ENCODE measurements at regions not wholly inside any gene's neighbourhood (a gene's known extent, or its start where the extent isn't known, plus 50 kb on each side); places are given as distances from the start of the nearest gene placed in this dataset.

GRCh38 chr13:73664851-73665250 is 469.4 kb downstream of the KLF12 start:
- no peak for ATAC-seq
- no peak for TF ChIP-seq YY1 (IDR thresholded peaks at IDR 0.05; ENCODE audit: extremely low read depth, insufficient replicate concordance, low read depth, low read length)
- TF ChIP-seq RAD21 (IDR thresholded peaks at IDR 0.05; ENCODE audit: low read depth): no peak
- no peak for TF ChIP-seq POLR2AphosphoS5 (IDR thresholded peaks at IDR 0.05; ENCODE audit: low read depth, low read length)
- ChIA-PET RAD21 (ENCODE audit: low non-redundant PET in 1 of 2, low total read pairs in 2 of 2, uncharacterized antibody in 2 of 2, unreplicated experiment in 2 of 2) (no interaction called here), CTCF (no interaction called here), POLR2A (no interaction called here)
- Histone ChIP-seq H3K4me2 (ENCODE audit: low read length) (no peak overlapping the region), H3K9me3 (ENCODE audit: control insufficient read depth in 1 of 2, insufficient read depth in 1 of 2, low read depth in 1 of 2, low read length in 2 of 2) (no peaks in the 10 kb centered on the region), H3K27me3 (ENCODE audit: insufficient read depth, low read length) (no peaks in the 10 kb centered on the region), H3K9ac (ENCODE audit: low read length) (no peak overlapping the region), H3K27ac (ENCODE audit: low read depth, low read length) (no peak overlapping the region), H2AFZ (ENCODE audit: low read depth, low read length, poor library complexity, severe bottlenecking) (no peak overlapping the region), H3K4me1 (ENCODE audit: control insufficient read depth in 1 of 2, insufficient read depth in 2 of 2, low read length in 2 of 2) (no peaks in the 10 kb centered on the region), H4K20me1 (ENCODE audit: insufficient read depth) (no peaks in the 10 kb centered on the region), H3K79me2 (ENCODE audit: insufficient read depth, low read length) (no peaks in the 10 kb centered on the region), H3K36me3 (ENCODE audit: control insufficient read depth in 1 of 2, insufficient read depth in 2 of 2, low read length in 2 of 2) (no peaks in the 10 kb centered on the region), H3K9me2 (ENCODE audit: insufficient read depth) (no peaks in the 10 kb centered on the region), H3K4me3 (replicated peaks in 1 of 2; ENCODE audit: low read depth in 1 of 2, low read length in 2 of 2) (no peak overlapping the region)
- no peak for DNase-seq (ENCODE audit: low read depth, low spot score)
- intact Hi-C loops (cut with micrococcal nuclease): no loop called here
- BruUV-seq (replicated peaks): no TSS peak

GRCh38 chr13:73662833-73663232 is 471.4 kb downstream of the KLF12 start:
- H3K9me3 ChIP-seq (ENCODE audit: control insufficient read depth in 1 of 2, insufficient read depth in 1 of 2, low read depth in 1 of 2, low read length in 2 of 2): no peaks in the 10 kb centered on the region
- RAD21 ChIA-PET (ENCODE audit: low non-redundant PET in 1 of 2, low total read pairs in 2 of 2, uncharacterized antibody in 2 of 2, unreplicated experiment in 2 of 2): no interaction called here
- H3K9me2 ChIP-seq (ENCODE audit: insufficient read depth): no peaks in the 10 kb centered on the region
- no peaks in the 10 kb centered on the region for H3K79me2 ChIP-seq (ENCODE audit: insufficient read depth, low read length)
- CTCF ChIA-PET: no interaction called here
- no peaks in the 10 kb centered on the region for H3K27me3 ChIP-seq (ENCODE audit: insufficient read depth, low read length)
- no peak for TF ChIP-seq POLR2A (IDR thresholded peaks at IDR 0.05; ENCODE audit: borderline replicate concordance, extremely low read depth, insufficient read depth, insufficient read length)
- no peak for TF ChIP-seq MAX (IDR thresholded peaks at IDR 0.05)
- TF ChIP-seq CEBPB (IDR thresholded peaks at IDR 0.05; ENCODE audit: low read depth): no peak
- TF ChIP-seq ATF3 (IDR thresholded peaks at IDR 0.05): no peak
- no peak for TF ChIP-seq CTCF (IDR thresholded peaks at IDR 0.05 in 2 of 3, conservative IDR thresholded peaks at IDR 0.05 in 1 of 3; ENCODE audit: borderline replicate concordance in 1 of 3, insufficient read depth in 1 of 3, low read depth in 2 of 3, low read length in 2 of 3)
- TF ChIP-seq TCF7L2 (IDR thresholded peaks at IDR 0.05; ENCODE audit: borderline replicate concordance, extremely low read depth, insufficient read depth, insufficient read length): no peak
- no peak for TF ChIP-seq RAD21 (IDR thresholded peaks at IDR 0.05; ENCODE audit: low read depth)
- TF ChIP-seq POLR2AphosphoS5 (IDR thresholded peaks at IDR 0.05; ENCODE audit: low read depth, low read length): no peak
- TF ChIP-seq EGR1 (IDR thresholded peaks at IDR 0.05; ENCODE audit: low read depth): no peak
- TF ChIP-seq SRF (IDR thresholded peaks at IDR 0.05; ENCODE audit: low read depth): no peak
- no peak for TF ChIP-seq EZH2 (IDR thresholded peaks at IDR 0.05)
- no peak for TF ChIP-seq FOSL1 (IDR thresholded peaks at IDR 0.05; ENCODE audit: low read depth)
- TF ChIP-seq EZH2phosphoT487 (IDR thresholded peaks at IDR 0.05; ENCODE audit: borderline replicate concordance): no peak
- no peak for TF ChIP-seq SP1 (IDR thresholded peaks at IDR 0.05; ENCODE audit: low read depth)
- no peak for TF ChIP-seq ZNF274 (IDR thresholded peaks at IDR 0.05; ENCODE audit: low read depth, low read length)
- TF ChIP-seq YY1 (IDR thresholded peaks at IDR 0.05; ENCODE audit: extremely low read depth, insufficient replicate concordance, low read depth, low read length): no peak
- no peak for TF ChIP-seq CBX3 (IDR thresholded peaks at IDR 0.05; ENCODE audit: low read depth)
- H3K4me1 ChIP-seq (ENCODE audit: control insufficient read depth in 1 of 2, insufficient read depth in 2 of 2, low read length in 2 of 2): no peaks in the 10 kb centered on the region
- no TSS peak for BruUV-seq (replicated peaks)
- DNase-seq (ENCODE audit: low read depth, low spot score): no peak
- no peak for ATAC-seq
- intact Hi-C loops (cut with micrococcal nuclease): no loop called here
- H2AFZ ChIP-seq (ENCODE audit: low read depth, low read length, poor library complexity, severe bottlenecking): no peak overlapping the region
- no peak overlapping the region for H3K9ac ChIP-seq (ENCODE audit: low read length)
- H3K4me3 ChIP-seq (replicated peaks in 1 of 2; ENCODE audit: low read depth in 1 of 2, low read length in 2 of 2): no peak overlapping the region
- no peak overlapping the region for H3K27ac ChIP-seq (ENCODE audit: low read depth, low read length)
- H3K4me2 ChIP-seq (ENCODE audit: low read length): no peak overlapping the region
- H4K20me1 ChIP-seq (ENCODE audit: insufficient read depth): no peaks in the 10 kb centered on the region
- H3K36me3 ChIP-seq (ENCODE audit: control insufficient read depth in 1 of 2, insufficient read depth in 2 of 2, low read length in 2 of 2): no peaks in the 10 kb centered on the region
- POLR2A ChIA-PET: no interaction called here

All from HCT116 (cell line).